IPS-15b (cell line): ENCODE measurements at regions not wholly inside any gene's neighbourhood (a gene's known extent, or its start where the extent isn't known, plus 50 kb on each side); places are given as distances from the start of the nearest gene placed in this dataset.

ENCODE experiments used
- H3K27me3 ChIP-seq: one replicate; pipeline ENCODE4 v1.6.1; 2013; ENCODE audit warnings: low read length; ENCODE audit not compliant: control insufficient read depth, insufficient read depth
- H3K36me3 ChIP-seq: one replicate; pipeline ENCODE4 v1.6.1; 2013; ENCODE audit warnings: low read length; ENCODE audit not compliant: control insufficient read depth, insufficient read depth
- H3K4me1 ChIP-seq: one replicate; pipeline ENCODE4 v1.6.1; 2013; ENCODE audit warnings: mild to moderate bottlenecking, low read length; ENCODE audit not compliant: control insufficient read depth, insufficient read depth
- H3K4me3 ChIP-seq: one replicate; pipeline ENCODE4 v1.5.1; 2013; ENCODE audit warnings: low read depth, low read length
- H3K9ac ChIP-seq: one replicate; pipeline ENCODE4 v1.6.1; 2013; ENCODE audit warnings: low read depth, mild to moderate bottlenecking, low read length
- H3K9me3 ChIP-seq: one replicate; pipeline ENCODE4 v1.6.1; 2013; ENCODE audit warnings: mild to moderate bottlenecking, low read length; ENCODE audit not compliant: control insufficient read depth, insufficient read depth

DNA sequence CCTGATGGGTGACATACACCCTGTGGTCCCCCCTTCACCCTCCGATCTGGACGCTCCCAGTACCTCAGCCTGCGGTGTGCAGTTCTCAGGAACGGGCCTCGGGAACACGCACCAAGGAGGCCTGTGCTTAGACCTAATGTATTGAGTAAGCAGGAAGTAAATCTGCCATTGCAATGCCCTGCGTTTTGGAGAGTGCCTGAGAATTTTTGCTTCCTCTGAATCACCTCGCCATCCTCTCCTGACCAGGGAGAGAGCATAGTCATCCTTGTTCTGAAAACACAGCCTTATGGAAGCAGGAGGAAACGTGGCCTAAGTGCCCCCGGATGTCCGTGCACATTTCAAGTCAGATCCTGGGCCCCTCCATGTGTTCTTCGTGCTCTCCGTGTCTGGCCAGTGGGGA is 272.2 kb downstream of the NDUFA10 start:
- Histone ChIP-seq H3K9ac (no peak overlapping the region), H3K36me3 (no peaks in the 10 kb centered on the region), H3K4me1 (no peaks in the 10 kb centered on the region), H3K9me3 (no peaks in the 10 kb centered on the region), H3K27me3 (no peaks in the 10 kb centered on the region), H3K4me3 (no peak overlapping the region)

GRCh38 chr2:239751679-239752355 is 273.3 kb downstream of the NDUFA10 start:
- Histone ChIP-seq H3K9ac (no peak overlapping the region), H3K27me3 (no peaks in the 10 kb centered on the region), H3K9me3 (no peaks in the 10 kb centered on the region), H3K4me1 (no peaks in the 10 kb centered on the region), H3K4me3 (no peak overlapping the region), H3K36me3 (no peaks in the 10 kb centered on the region)

- H3K4me3 ChIP-seq = no peak overlapping the region
- no peaks in the 10 kb centered on the region for H3K36me3 ChIP-seq
- H3K4me1 ChIP-seq = no peaks in the 10 kb centered on the region
- H3K9me3 ChIP-seq = no peaks in the 10 kb centered on the region
- no peak overlapping the region for H3K9ac ChIP-seq
- H3K27me3 ChIP-seq = no peaks in the 10 kb centered on the region
These were observed 274.0 kb downstream of the NDUFA10 start for GRCh38 chr2:239750929-239751678.

- H3K4me1 ChIP-seq = no peaks in the 10 kb centered on the region
These were observed 274.9 kb downstream of the NDUFA10 start for GRCh38 chr2:239750045-239750835.

DNA sequence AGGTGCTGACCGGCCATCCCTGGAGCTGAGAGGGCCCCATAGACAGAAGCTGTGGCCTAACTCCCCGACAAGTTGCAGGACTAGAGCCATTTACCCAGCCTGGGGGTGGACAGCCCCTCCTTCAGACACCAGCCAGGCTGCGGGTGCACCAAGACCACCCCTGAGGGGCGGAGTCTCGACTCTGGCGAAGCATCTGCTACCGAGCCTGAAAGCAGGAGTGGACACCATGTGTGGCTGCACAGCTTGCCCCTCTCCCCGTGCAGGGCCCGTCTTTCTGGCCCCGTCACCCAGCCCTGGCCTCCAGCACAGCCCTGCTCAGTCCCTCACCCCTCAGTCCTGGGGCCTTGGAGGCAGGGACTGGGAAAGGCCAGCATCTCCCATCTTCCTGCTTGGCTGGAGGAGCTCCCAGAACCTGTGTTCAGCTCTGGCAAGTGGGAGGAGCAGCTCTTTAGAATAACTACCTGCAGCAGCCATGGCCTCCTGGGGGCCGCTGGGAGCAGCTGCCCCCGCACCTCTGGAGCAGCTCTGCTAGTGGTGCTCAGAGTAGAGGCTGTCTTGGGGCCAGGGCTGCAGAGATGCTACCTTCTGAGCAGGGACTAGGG is 275.8 kb downstream of the NDUFA10 start:
- H3K4me3 ChIP-seq = no peak overlapping the region
- H3K9ac ChIP-seq = no peak overlapping the region
- no peaks in the 10 kb centered on the region for H3K9me3 ChIP-seq
- no peaks in the 10 kb centered on the region for H3K4me1 ChIP-seq
- H3K27me3 ChIP-seq = no peaks in the 10 kb centered on the region
- no peaks in the 10 kb centered on the region for H3K36me3 ChIP-seq

More at GRCh38 chr2:239750045-239750835, 274.9 kb downstream of the NDUFA10 start:
- no peaks in the 10 kb centered on the region for H3K27me3 ChIP-seq
- no peaks in the 10 kb centered on the region for H3K36me3 ChIP-seq
- H3K9me3 ChIP-seq = no peaks in the 10 kb centered on the region
- no peak overlapping the region for H3K9ac ChIP-seq
- no peak overlapping the region for H3K4me3 ChIP-seq

DNA sequence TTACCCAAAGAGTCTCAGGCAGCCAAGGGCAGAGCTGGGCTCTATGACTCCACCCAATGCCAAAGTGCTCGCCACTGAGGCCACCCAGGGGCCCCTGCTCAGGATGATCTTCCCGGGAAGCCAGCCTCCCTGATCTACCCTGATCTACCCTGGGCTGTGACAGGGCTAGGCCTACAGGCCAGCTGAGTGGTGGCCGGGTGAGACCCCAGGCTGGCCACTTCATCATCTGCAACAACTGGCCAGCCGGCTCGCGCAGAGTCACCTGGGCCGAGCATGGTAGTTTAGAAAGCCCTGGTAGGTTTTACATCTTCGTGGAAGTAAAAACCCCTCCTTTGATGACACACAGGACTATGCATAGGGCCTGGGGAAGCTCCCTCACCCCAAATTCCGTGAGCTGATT is 276.3 kb downstream of the NDUFA10 start:
- H3K9ac ChIP-seq = no peak overlapping the region
- no peak overlapping the region for H3K4me3 ChIP-seq
- no peaks in the 10 kb centered on the region for H3K9me3 ChIP-seq
- H3K36me3 ChIP-seq = no peaks in the 10 kb centered on the region
- no peaks in the 10 kb centered on the region for H3K27me3 ChIP-seq
- no peaks in the 10 kb centered on the region for H3K4me1 ChIP-seq

GRCh38 chr2:239747771-239748170 is 277.4 kb downstream of the NDUFA10 start:
- H3K9me3 ChIP-seq = no peaks in the 10 kb centered on the region
- no peaks in the 10 kb centered on the region for H3K27me3 ChIP-seq
- no peak overlapping the region for H3K4me3 ChIP-seq
- H3K36me3 ChIP-seq = no peaks in the 10 kb centered on the region
- no peaks in the 10 kb centered on the region for H3K4me1 ChIP-seq
- H3K9ac ChIP-seq = no peak overlapping the region

- Histone ChIP-seq H3K9ac (no peak overlapping the region), H3K9me3 (no peaks in the 10 kb centered on the region), H3K4me1 (no peaks in the 10 kb centered on the region), H3K27me3 (no peaks in the 10 kb centered on the region), H3K4me3 (no peak overlapping the region), H3K36me3 (no peaks in the 10 kb centered on the region)
These were observed 277.9 kb downstream of the NDUFA10 start for GRCh38 chr2:239747274-239747673.

- Histone ChIP-seq H3K4me3 (no peak overlapping the region), H3K9me3 (no peaks in the 10 kb centered on the region), H3K4me1 (no peaks in the 10 kb centered on the region), H3K36me3 (no peaks in the 10 kb centered on the region), H3K9ac (no peak overlapping the region), H3K27me3 (no peaks in the 10 kb centered on the region)
These were observed 278.4 kb downstream of the NDUFA10 start for GRCh38 chr2:239746559-239747246.

DNA sequence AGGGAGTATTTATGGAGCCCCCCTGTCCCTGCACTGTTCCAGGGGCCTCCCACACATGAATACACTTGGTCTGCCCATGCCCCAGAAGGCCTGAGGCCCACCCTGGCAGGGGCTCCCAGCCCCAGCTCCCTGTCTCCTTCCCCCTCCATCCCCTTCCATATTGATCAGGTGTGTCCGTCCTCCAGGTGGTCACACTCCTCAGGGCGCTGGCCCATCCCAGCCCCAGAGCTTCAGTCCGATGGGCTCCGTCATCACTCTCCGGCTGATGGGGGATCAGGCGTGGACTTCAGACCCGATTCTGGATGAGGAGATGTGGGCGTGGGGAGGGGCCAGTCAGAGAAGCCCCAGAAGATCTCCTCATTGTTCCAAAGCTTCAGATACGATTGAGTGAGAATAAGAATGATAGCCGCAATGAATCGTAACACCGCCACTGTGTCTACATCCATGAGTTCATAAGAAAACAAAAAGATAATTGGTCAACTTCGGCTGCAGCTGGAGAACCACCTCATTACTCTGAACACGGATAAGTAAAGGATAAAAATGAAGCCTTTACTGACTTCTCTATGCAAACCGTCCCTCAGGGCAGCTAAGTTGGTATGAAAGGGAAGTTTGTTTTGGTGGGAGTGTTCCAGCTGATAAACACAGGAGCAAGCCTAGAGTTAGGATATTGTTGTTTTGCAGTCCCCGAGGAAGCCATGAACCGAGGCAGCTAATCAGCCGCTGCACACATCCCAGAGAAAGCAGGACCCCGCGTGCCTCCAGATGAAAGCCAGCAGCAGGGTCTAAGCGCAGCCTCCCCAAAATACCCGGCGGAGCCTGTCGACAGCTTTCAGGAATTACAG is 279.5 kb downstream of the NDUFA10 start:
- no peak overlapping the region for H3K9ac ChIP-seq
- H3K27me3 ChIP-seq = no peaks in the 10 kb centered on the region
- no peak overlapping the region for H3K4me3 ChIP-seq
- H3K4me1 ChIP-seq = no peaks in the 10 kb centered on the region
- H3K9me3 ChIP-seq = no peaks in the 10 kb centered on the region
- H3K36me3 ChIP-seq = no peaks in the 10 kb centered on the region
